Fibroblast of the aortic adventitia (primary cell): ENCODE measurements at regions not wholly inside any gene's neighbourhood (a gene's known extent, or its start where the extent isn't known, plus 50 kb on each side); places are given as distances from the start of the nearest gene placed in this dataset.
"Not testable (repeated sequence)": the region's sequence is repeated elsewhere in the genome, so short reads cannot be mapped to it uniquely, and the experiment has no call there.

Source experiments
- DNase-seq: peaks from one replicate; pipeline ENCODE4 v3.0.0-alpha.2; 2010; ENCODE audit warnings: low read depth
- H3K4me3 ChIP-seq: 2 replicates; pipeline ENCODE4 v1.5.1; 2011; ENCODE audit warnings: low read depth, mild to moderate bottlenecking, control low read depth, low read length, moderate library complexity
- CTCF ChIP-seq: IDR thresholded peaks from 2 replicates; pipeline ENCODE4 v1.5.1; 2011; ENCODE audit warnings: mild to moderate bottlenecking, low read length, control low read depth, inconsistent platforms; ENCODE audit not compliant: insufficient read depth

- no peak for DNase-seq
- H3K4me3 ChIP-seq: no peak overlapping the region
- TF ChIP-seq CTCF: no peak
Measured at GRCh38 chr3:154819491-154819890, 260.6 kb upstream of the MME start.

- no peak for TF ChIP-seq CTCF
- DNase-seq: no peak
- H3K4me3 ChIP-seq: no peak overlapping the region
Measured at GRCh38 chr3:154818676-154819255, 261.4 kb upstream of the MME start.

GRCh38 chr3:154810017-154810416 lies 270.1 kb upstream of the MME start:
- not testable (repeated sequence) for DNase-seq, H3K4me3 ChIP-seq

GRCh38 chr3:154801729-154802128 lies 278.4 kb upstream of the MME start:
- no peak for DNase-seq
- TF ChIP-seq CTCF: no peak
- H3K4me3 ChIP-seq: no peak overlapping the region

GRCh38 chr3:154799800-154800199 lies 280.3 kb upstream of the MME start:
- TF ChIP-seq CTCF: no peak
- no peak overlapping the region for H3K4me3 ChIP-seq
- DNase-seq: peak; percentile 43

- TF ChIP-seq CTCF: no peak
- DNase-seq: peak; percentile 79
- no peak overlapping the region for H3K4me3 ChIP-seq
Measured at GRCh38 chr3:154795582-154795981, 284.5 kb upstream of the MME start.

GRCh38 chr3:154794814-154795445 lies 285.2 kb upstream of the MME start:
- no peak for DNase-seq
- TF ChIP-seq CTCF: no peak
- H3K4me3 ChIP-seq: no peak overlapping the region
